H9 (cell line): ENCODE measurements at regions not wholly inside any gene's neighbourhood (a gene's known extent, or its start where the extent isn't known, plus 50 kb on each side); places are given as distances from the start of the nearest gene placed in this dataset.

Source experiments
- DNase-seq: peaks from one replicate; pipeline ENCODE4 v3.0.0-alpha.2; 2017
- H2AFZ ChIP-seq: one replicate; pipeline ENCODE4 v1.6.1; 2013; ENCODE audit warnings: mild to moderate bottlenecking, low read length, control low read depth, moderate library complexity
- H2AK5ac ChIP-seq: 2 replicates; pipeline ENCODE4 v1.6.1; 2013; ENCODE audit warnings: low read length, control low read depth, mixed read lengths; ENCODE audit not compliant: insufficient read length
- H2BK120ac ChIP-seq: one replicate; pipeline ENCODE4 v1.6.1; 2013; ENCODE audit warnings: low read depth, mild to moderate bottlenecking, low read length, control low read depth, inconsistent platforms; ENCODE audit not compliant: poor library complexity, severe bottlenecking
- H2BK12ac ChIP-seq: 2 replicates; pipeline ENCODE4 v1.6.1; 2013; ENCODE audit warnings: low read length, control low read depth, mixed read lengths, low read depth; ENCODE audit not compliant: insufficient read length
- H2BK15ac ChIP-seq: 2 replicates; pipeline ENCODE4 v1.6.1; 2013; ENCODE audit warnings: low read depth, low read length, control low read depth
- H2BK20ac ChIP-seq: one replicate; pipeline ENCODE4 v1.6.1; 2013; ENCODE audit warnings: low read depth, mild to moderate bottlenecking, low read length, control low read depth, inconsistent platforms; ENCODE audit not compliant: poor library complexity, severe bottlenecking
- H2BK5ac ChIP-seq: 2 replicates; pipeline ENCODE4 v1.6.1; 2013; ENCODE audit warnings: low read length, control low read depth, mixed read lengths; ENCODE audit not compliant: insufficient read length
- H3K14ac ChIP-seq: 2 replicates; pipeline ENCODE4 v1.6.1; 2013; ENCODE audit warnings: low read length, control low read depth; ENCODE audit not compliant: insufficient read depth
- H3K18ac ChIP-seq: 2 replicates; pipeline ENCODE4 v1.6.1; 2013; ENCODE audit warnings: low read depth, mild to moderate bottlenecking, mixed read lengths, low read length, control low read depth; ENCODE audit not compliant: insufficient read length
- H3K23ac ChIP-seq: 2 replicates; pipeline ENCODE4 v1.6.1; 2013; ENCODE audit warnings: low read length, control low read depth, mixed read lengths, low read depth; ENCODE audit not compliant: insufficient read length
- H3K23me2 ChIP-seq: 2 replicates; pipeline ENCODE4 v1.6.1; 2013; ENCODE audit warnings: low read depth, mild to moderate bottlenecking, mixed read lengths, low read length, control low read depth; ENCODE audit not compliant: insufficient read length, poor library complexity, severe bottlenecking
- H3K27ac ChIP-seq: 2 replicates; pipeline ENCODE4 v1.5.1; 2013; ENCODE audit warnings: low read length, control low read depth, mixed read lengths, low read depth; ENCODE audit not compliant: insufficient read length
- H3K27me3 ChIP-seq: 2 replicates; pipeline ENCODE4 v1.6.1; 2013; ENCODE audit warnings: low read length, control low read depth, inconsistent platforms; ENCODE audit not compliant: insufficient read depth
- H3K4ac ChIP-seq: 2 replicates; pipeline ENCODE4 v1.6.1; 2013; ENCODE audit warnings: low read depth, mild to moderate bottlenecking, control low read depth, inconsistent platforms, low read length, moderate library complexity
- H3K4me1 ChIP-seq: 2 replicates; pipeline ENCODE4 v1.6.1; 2013; ENCODE audit warnings: low read length, control low read depth, inconsistent platforms; ENCODE audit not compliant: insufficient read depth
- H3K4me2 ChIP-seq: 2 replicates; pipeline ENCODE4 v1.6.1; 2013; ENCODE audit warnings: low read length, control low read depth, mixed read lengths; ENCODE audit not compliant: insufficient read length, insufficient read depth
- H3K56ac ChIP-seq: 2 replicates; pipeline ENCODE4 v1.6.1; 2013; ENCODE audit warnings: low read depth, mild to moderate bottlenecking, mixed read lengths, low read length, control low read depth; ENCODE audit not compliant: insufficient read length
- H3K79me1 ChIP-seq: 2 replicates; pipeline ENCODE4 v1.6.1; 2013; ENCODE audit warnings: low read depth, mild to moderate bottlenecking, moderate library complexity, low read length, control low read depth, inconsistent platforms; ENCODE audit not compliant: insufficient read depth, poor library complexity, severe bottlenecking
- H3K79me2 ChIP-seq: 2 replicates; pipeline ENCODE4 v1.6.1; 2013; ENCODE audit warnings: low read length, control low read depth, inconsistent platforms; ENCODE audit not compliant: insufficient read depth
- H3K9ac ChIP-seq: 2 replicates; pipeline ENCODE4 v1.6.1; 2013; ENCODE audit warnings: low read length, control low read depth, mixed read lengths; ENCODE audit not compliant: insufficient read length; ENCODE audit errors: extremely low read depth
- H3K9me3 ChIP-seq: one replicate; pipeline ENCODE4 v1.6.1; 2013; ENCODE audit warnings: low read depth, low read length, inconsistent platforms; ENCODE audit not compliant: control insufficient read depth
- H3T11ph ChIP-seq: one replicate; pipeline ENCODE4 v1.6.1; 2013; ENCODE audit warnings: mild to moderate bottlenecking, low read length, control low read depth, inconsistent platforms
- H4K20me1 ChIP-seq: one replicate; pipeline ENCODE4 v1.6.1; 2013; ENCODE audit not compliant: control insufficient read depth, insufficient read length, insufficient read depth
- H4K5ac ChIP-seq: 2 replicates; pipeline ENCODE4 v1.6.1; 2013; ENCODE audit warnings: low read depth, mild to moderate bottlenecking, mixed read lengths, low read length, control low read depth; ENCODE audit not compliant: insufficient read length
- H4K8ac ChIP-seq: replicated peaks from 2 replicates; pipeline ENCODE4 v1.6.1; 2013; ENCODE audit warnings: low read length, control low read depth, mixed read lengths, low read depth; ENCODE audit not compliant: insufficient read length
- H4K91ac ChIP-seq: 2 replicates; pipeline ENCODE4 v1.6.1; 2013; ENCODE audit warnings: low read depth, mild to moderate bottlenecking, moderate library complexity, mixed read lengths, low read length, control low read depth; ENCODE audit not compliant: insufficient read length
- H3K27ac Mint-ChIP-seq, 3 experiments: 2 replicates in 2 of 3; 3 replicates in 1 of 3; pipeline ENCODE4 v1.8.0; 2020 to 2021; ENCODE audit warnings: mixed read lengths in 3 of 3, mild to moderate bottlenecking in 1 of 3, moderate library complexity in 1 of 3
- H3K27me3 Mint-ChIP-seq: 2 replicates; pipeline ENCODE4 v1.8.0; 2021; ENCODE audit warnings: low read depth, mild to moderate bottlenecking, moderate library complexity, mixed read lengths
- H3K36me3 Mint-ChIP-seq, 3 experiments: 2 replicates in 2 of 3; 3 replicates in 1 of 3; pipeline ENCODE4 v1.8.0; 2020 to 2021; ENCODE audit warnings: low read depth in 3 of 3, mixed read lengths in 3 of 3; ENCODE audit not compliant: insufficient read depth in 1 of 3
- H3K4me1 Mint-ChIP-seq, 2 experiments: 2 replicates each; pipeline ENCODE4 v1.8.0; 2020; ENCODE audit warnings: mixed read lengths in 2 of 2
- H3K4me3 Mint-ChIP-seq, 2 experiments: 2 replicates in 1 of 2; 3 replicates in 1 of 2; pipeline ENCODE4 v1.8.0; 2020 to 2021; ENCODE audit warnings: mild to moderate bottlenecking in 2 of 2, mixed read lengths in 2 of 2, moderate library complexity in 1 of 2
- H3K9me3 Mint-ChIP-seq, 2 experiments: 2 replicates in 1 of 2; 3 replicates in 1 of 2; pipeline ENCODE4 v1.8.0; 2020; ENCODE audit warnings: mild to moderate bottlenecking in 2 of 2, mixed read lengths in 2 of 2, moderate library complexity in 1 of 2
- WGBS: extraction: QIAGEN DNeasy Blood & Tissue Kit; methylation state at CpG from one replicate; pipeline ENCODE4 v1.1.7; 2013; ENCODE audit warnings: missing lambda C conversion rate, low lambda C conversion rate, mixed read lengths; ENCODE audit not compliant: insufficient read length; ENCODE audit errors: extremely low coverage; 5-methylcytosine and 5-hydroxymethylcytosine counted together
- TF ChIP-seq, protein P1 (sequence below): fragments of 200-600 bp; sonication (generic); conservative IDR thresholded peaks from 3 replicates; pipeline ENCODE4 v1.8.0; 2021; ENCODE audit warnings: antibody characterized with exemption, mild to moderate bottlenecking

DNA sequence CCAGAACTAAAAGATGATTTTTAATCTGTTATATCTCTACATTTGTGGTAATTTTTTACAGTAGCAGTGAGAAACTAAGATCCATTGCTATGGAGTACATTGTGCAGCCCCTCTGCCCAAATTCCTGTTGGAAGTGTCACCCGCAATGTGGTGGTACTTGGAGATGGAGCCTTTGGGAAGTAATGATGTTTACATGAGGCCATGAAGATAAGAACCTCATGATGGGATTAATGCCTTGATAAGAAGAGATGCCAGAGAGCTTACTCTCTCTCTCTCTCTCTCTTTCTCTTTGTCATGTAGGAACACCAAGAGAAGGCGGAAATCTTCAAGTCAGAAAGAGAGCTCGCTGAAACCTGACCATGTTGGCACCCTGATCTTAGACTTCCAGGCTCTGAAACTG lies 535.4 kb downstream of the PID1 start:
- no peak overlapping the region for H4K5ac ChIP-seq
- H2BK12ac ChIP-seq = no peak overlapping the region
- DNase-seq = no peak
- no peaks in the 10 kb centered on the region for H3K27me3 Mint-ChIP-seq
- no peak overlapping the region for H3K9ac ChIP-seq
- H2BK20ac ChIP-seq = no peak overlapping the region
- H2AFZ ChIP-seq = no peak overlapping the region
- no peak overlapping the region for H3K27ac Mint-ChIP-seq
- no peak overlapping the region for H3K27ac ChIP-seq
- no peak overlapping the region for H2BK120ac ChIP-seq
- no peak overlapping the region for H3K23ac ChIP-seq
- H4K20me1 ChIP-seq = no peaks in the 10 kb centered on the region
- H3K79me1 ChIP-seq = no peaks in the 10 kb centered on the region
- H3K9me3 ChIP-seq = no peaks in the 10 kb centered on the region
- H2BK15ac ChIP-seq = no peak overlapping the region
- no CpG with 5 or more reads among the region's 3 CpGs for WGBS
- no peaks in the 10 kb centered on the region for H3K79me2 ChIP-seq
- H4K91ac ChIP-seq = no peak overlapping the region
- no peak overlapping the region for H2BK5ac ChIP-seq
- H3K4me1 Mint-ChIP-seq = no peaks in the 10 kb centered on the region
- no peaks in the 10 kb centered on the region for H3K4me1 ChIP-seq
- H3K9me3 Mint-ChIP-seq = no peaks in the 10 kb centered on the region; a peak in 1 of 5 replicates
- TF ChIP-seq, protein P1, sequence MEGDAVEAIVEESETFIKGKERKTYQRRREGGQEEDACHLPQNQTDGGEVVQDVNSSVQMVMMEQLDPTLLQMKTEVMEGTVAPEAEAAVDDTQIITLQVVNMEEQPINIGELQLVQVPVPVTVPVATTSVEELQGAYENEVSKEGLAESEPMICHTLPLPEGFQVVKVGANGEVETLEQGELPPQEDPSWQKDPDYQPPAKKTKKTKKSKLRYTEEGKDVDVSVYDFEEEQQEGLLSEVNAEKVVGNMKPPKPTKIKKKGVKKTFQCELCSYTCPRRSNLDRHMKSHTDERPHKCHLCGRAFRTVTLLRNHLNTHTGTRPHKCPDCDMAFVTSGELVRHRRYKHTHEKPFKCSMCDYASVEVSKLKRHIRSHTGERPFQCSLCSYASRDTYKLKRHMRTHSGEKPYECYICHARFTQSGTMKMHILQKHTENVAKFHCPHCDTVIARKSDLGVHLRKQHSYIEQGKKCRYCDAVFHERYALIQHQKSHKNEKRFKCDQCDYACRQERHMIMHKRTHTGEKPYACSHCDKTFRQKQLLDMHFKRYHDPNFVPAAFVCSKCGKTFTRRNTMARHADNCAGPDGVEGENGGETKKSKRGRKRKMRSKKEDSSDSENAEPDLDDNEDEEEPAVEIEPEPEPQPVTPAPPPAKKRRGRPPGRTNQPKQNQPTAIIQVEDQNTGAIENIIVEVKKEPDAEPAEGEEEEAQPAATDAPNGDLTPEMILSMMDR = no peak
- H4K8ac ChIP-seq = no peak overlapping the region
- H3T11ph ChIP-seq = no peak overlapping the region
- no peak overlapping the region for H2AK5ac ChIP-seq
- no peaks in the 10 kb centered on the region; the same call in 1 of the 2 replicates for H3K27me3 ChIP-seq
- H3K4me2 ChIP-seq = no peak overlapping the region
- no peaks in the 10 kb centered on the region; a peak in 1 of 7 replicates for H3K36me3 Mint-ChIP-seq
- no peak overlapping the region for H3K56ac ChIP-seq
- no peak overlapping the region for H3K4ac ChIP-seq
- H3K14ac ChIP-seq = no peak overlapping the region
- no peak overlapping the region for H3K18ac ChIP-seq
- no peaks in the 10 kb centered on the region for H3K23me2 ChIP-seq
- H3K4me3 Mint-ChIP-seq = no peak overlapping the region
